ENCODE measurements at regions not wholly inside any gene's neighbourhood (a gene's known extent, or its start where the extent isn't known, plus 50 kb on each side); places are given as distances from the start of the nearest gene placed in this dataset.
A peak's percentile ranks its signal among the peaks of the same experiment; 100 is the strongest.

- DNase-seq, result no peak
Measured at GRCh38 chr14:99099051-99099787, 172.8 kb downstream of the BCL11B start.

- DNase-seq, result no peak
Measured at GRCh38 chr14:99100497-99101270, 171.3 kb downstream of the BCL11B start.

GRCh38 chr14:99101855-99102461, 170.0 kb downstream of the BCL11B start:
- DNase-seq, result no peak

GRCh38 chr14:99116741-99117295, 155.2 kb downstream of the BCL11B start:
- DNase-seq, result no peak

- DNase-seq, result no peak
Measured at GRCh38 chr14:99117671-99118045, 154.3 kb downstream of the BCL11B start.

- peak; percentile 13 to 15 for DNase-seq
Measured at GRCh38 chr14:99118046-99118721, 153.8 kb downstream of the BCL11B start.

GRCh38 chr14:99118946-99119345, 153.1 kb downstream of the BCL11B start:
- no peak for DNase-seq
